Endothelial cell of umbilical vein (primary cell): ENCODE measurements at regions not wholly inside any gene's neighbourhood (a gene's known extent, or its start where the extent isn't known, plus 50 kb on each side); places are given as distances from the start of the nearest gene placed in this dataset.

ENCODE experiments used
- BruUV-seq: library from RNA; stranded (reverse); fragments of 400-500 nt; replicated peaks from 2 replicates; lab custom pipeline; 2021; lab: Mats Ljungman, UMichigan
- CTCF ChIA-PET: fragments of 300-600, 350-600 bp; sonication (Branson Sonifier 250); formaldehyde crosslinking; loops from one replicate; lab custom pipeline; 2021; ENCODE audit warnings: antibody characterized with exemption, inconsistent platforms; lab: Charles Lee
- POLR2A ChIA-PET: fragments of 300-600, 350-600 bp; sonication (Branson Sonifier 250); formaldehyde crosslinking; loops from one replicate; lab custom pipeline; 2021; ENCODE audit warnings: antibody characterized with exemption, inconsistent platforms; lab: Charles Lee
- DNase-seq: peaks from one replicate; pipeline ENCODE4 v3.0.0-alpha.2; 2011; ENCODE audit warnings: low read depth, low spot score
- FAIRE-seq: peaks from 2 replicates; lab custom pipeline; 2011; peaks lifted over from hg19 to GRCh38; lab: Jason Lieb, UNC
- H2AFZ ChIP-seq: 2 replicates; pipeline ENCODE4 v1.6.0; 2012; ENCODE audit warnings: low read depth, low read length, control low read depth, inconsistent platforms
- H3K27ac ChIP-seq: 2 replicates; pipeline ENCODE4 v1.5.1; 2011; ENCODE audit warnings: low read depth, mild to moderate bottlenecking, control low read depth, low read length, moderate library complexity; ENCODE audit not compliant: insufficient read depth
- H3K27me3 ChIP-seq, 2 experiments: 2 replicates each; pipeline versions ENCODE4 v1.6.0 to v1.6.1; 2011; ENCODE audit warnings: low read length in 2 of 2, mixed read lengths in 1 of 2; ENCODE audit not compliant: control insufficient read depth in 2 of 2, insufficient read depth in 2 of 2
- H3K36me3 ChIP-seq, 2 experiments: 2 replicates in 1 of 2; 3 replicates in 1 of 2; pipeline ENCODE4 v1.5.1; 2011; ENCODE audit warnings: low read length in 2 of 2, mild to moderate bottlenecking in 1 of 2, moderate library complexity in 1 of 2; ENCODE audit not compliant: control insufficient read depth in 2 of 2, insufficient read depth in 2 of 2; ENCODE audit errors: extremely low read depth in 1 of 2
- H3K4me1 ChIP-seq: 3 replicates; pipeline ENCODE4 v1.5.1; 2011; ENCODE audit warnings: mild to moderate bottlenecking, low read length; ENCODE audit not compliant: control insufficient read depth, insufficient read depth; ENCODE audit errors: extremely low read depth
- H3K4me2 ChIP-seq: 2 replicates; pipeline ENCODE4 v1.6.1; 2011; ENCODE audit warnings: low read length, control low read depth, mixed read lengths; ENCODE audit not compliant: insufficient read depth
- H3K4me3 ChIP-seq, 3 experiments: fragments of 200-600 bp in 1 of 3; sonication (generic), shearing (Covaris generic) in 1 of 3; replicated peaks in 1 of 3; 2 replicates each; pipeline ENCODE4 v1.5.1; 2011 to 2016; ENCODE audit warnings: control low read depth in 3 of 3, low read length in 3 of 3, mild to moderate bottlenecking in 2 of 3, inconsistent platforms in 1 of 3, low read depth in 1 of 3, moderate library complexity in 1 of 3; ENCODE audit not compliant: insufficient read depth in 1 of 3
- H3K79me2 ChIP-seq: 2 replicates; pipeline ENCODE4 v1.6.0; 2012; ENCODE audit warnings: low read length, inconsistent platforms; ENCODE audit not compliant: control insufficient read depth, insufficient read depth
- H3K9ac ChIP-seq: replicated peaks from 2 replicates; pipeline ENCODE3; 2011; ENCODE audit warnings: low read length, control low read depth; ENCODE audit not compliant: insufficient read depth; ENCODE audit errors: extremely low read depth
- H3K9me1 ChIP-seq: replicated peaks from 3 replicates; pipeline ENCODE4 v1.6.0; 2011; ENCODE audit warnings: mild to moderate bottlenecking, low read length; ENCODE audit not compliant: control insufficient read depth, insufficient read depth; ENCODE audit errors: extremely low read depth
- H3K9me3 ChIP-seq: replicated peaks from 2 replicates; pipeline ENCODE4 v1.5.1; 2012; ENCODE audit warnings: low read length, inconsistent platforms; ENCODE audit not compliant: control insufficient read depth, insufficient read depth
- H4K20me1 ChIP-seq: replicated peaks from 2 replicates; pipeline ENCODE3; 2011; ENCODE audit warnings: mild to moderate bottlenecking, low read length; ENCODE audit not compliant: control insufficient read depth, insufficient read depth; ENCODE audit errors: extremely low read depth
- FOS ChIP-seq: IDR thresholded peaks from 2 replicates; pipeline ENCODE4 v1.6.1; 2011; ENCODE audit warnings: mild to moderate bottlenecking, low read length, moderate library complexity, borderline replicate concordance; ENCODE audit not compliant: insufficient read depth
- JUN ChIP-seq: IDR thresholded peaks from 2 replicates; pipeline ENCODE4 v1.6.1; 2011; ENCODE audit warnings: borderline replicate concordance, low read depth; ENCODE audit not compliant: insufficient read length, insufficient read depth
- MYC ChIP-seq: IDR thresholded peaks from one replicate; pipeline ENCODE4 v1.6.1; 2011; ENCODE audit warnings: mild to moderate bottlenecking, low read depth, low read length
- dilution Hi-C: fragments of 300-500 bp; cut with MboI; formaldehyde crosslinking; loops from one replicate; pipeline ENCODE4 v1.15.0; 2019; ENCODE audit warnings: low sequenced_read_pairs; ENCODE audit not compliant: extremely low pct_ligation_motif_present
- intact Hi-C: fragments of 100-400 bp; cut with micrococcal nuclease; formaldehyde crosslinking; loops from one replicate; pipeline ENCODE4 v1.10.0; 2022
- TF ChIP-seq, protein P1 (sequence below), 2 donors: IDR thresholded peaks; 1 replicate in 1 of 2; 2 replicates in 1 of 2; pipeline ENCODE4 v1.5.1; 2011; ENCODE audit warnings: low read length in 2 of 2, mild to moderate bottlenecking in 2 of 2, moderate library complexity in 2 of 2, control low read depth in 1 of 2, inconsistent platforms in 1 of 2, low read depth in 1 of 2; ENCODE audit not compliant: insufficient read depth in 1 of 2; ENCODE audit errors: extremely low read depth in 1 of 2

DNA sequence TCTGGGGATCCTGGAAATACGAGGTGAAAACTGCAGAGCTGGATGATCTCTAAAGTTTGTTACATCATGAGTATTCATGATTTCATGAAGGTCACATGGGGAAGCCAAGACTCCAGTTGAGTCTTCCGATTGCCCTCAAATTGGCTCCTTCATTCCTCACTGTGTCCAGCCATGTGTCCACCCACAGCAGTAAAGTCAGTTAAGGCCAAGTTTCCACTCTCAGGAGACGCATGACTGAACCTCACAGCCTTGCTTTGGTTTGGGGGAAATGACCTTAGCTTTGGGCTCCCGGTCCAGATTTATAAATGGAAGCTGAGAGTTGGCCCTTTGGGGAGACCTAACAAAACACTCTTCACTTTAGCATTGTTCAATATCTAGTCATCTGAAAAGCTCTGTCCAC is 289.7 kb upstream of the MCTP2 start:
- no peak overlapping the region for H3K4me2 ChIP-seq
- FAIRE-seq = no peak
- peaks cover 5% of the 10 kb centered on the region for H3K9me3 ChIP-seq
- DNase-seq = no peak
- no TSS peak for BruUV-seq
- POLR2A ChIA-PET = no interaction called here
- intact Hi-C loops = no loop called here
- no peaks in the 10 kb centered on the region for H3K36me3 ChIP-seq
- H3K79me2 ChIP-seq = no peaks in the 10 kb centered on the region
- CTCF ChIA-PET = no interaction called here
- TF ChIP-seq, protein P1, sequence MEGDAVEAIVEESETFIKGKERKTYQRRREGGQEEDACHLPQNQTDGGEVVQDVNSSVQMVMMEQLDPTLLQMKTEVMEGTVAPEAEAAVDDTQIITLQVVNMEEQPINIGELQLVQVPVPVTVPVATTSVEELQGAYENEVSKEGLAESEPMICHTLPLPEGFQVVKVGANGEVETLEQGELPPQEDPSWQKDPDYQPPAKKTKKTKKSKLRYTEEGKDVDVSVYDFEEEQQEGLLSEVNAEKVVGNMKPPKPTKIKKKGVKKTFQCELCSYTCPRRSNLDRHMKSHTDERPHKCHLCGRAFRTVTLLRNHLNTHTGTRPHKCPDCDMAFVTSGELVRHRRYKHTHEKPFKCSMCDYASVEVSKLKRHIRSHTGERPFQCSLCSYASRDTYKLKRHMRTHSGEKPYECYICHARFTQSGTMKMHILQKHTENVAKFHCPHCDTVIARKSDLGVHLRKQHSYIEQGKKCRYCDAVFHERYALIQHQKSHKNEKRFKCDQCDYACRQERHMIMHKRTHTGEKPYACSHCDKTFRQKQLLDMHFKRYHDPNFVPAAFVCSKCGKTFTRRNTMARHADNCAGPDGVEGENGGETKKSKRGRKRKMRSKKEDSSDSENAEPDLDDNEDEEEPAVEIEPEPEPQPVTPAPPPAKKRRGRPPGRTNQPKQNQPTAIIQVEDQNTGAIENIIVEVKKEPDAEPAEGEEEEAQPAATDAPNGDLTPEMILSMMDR (IDR thresholded peaks at IDR 0.05; ENCODE audit: extremely low read depth in 1 of 2, insufficient read depth in 1 of 2, low read depth in 1 of 2, low read length in 2 of 2) = no peak
- TF ChIP-seq FOS (no peak), JUN (no peak)
- dilution Hi-C loops = no loop called here
- H3K4me3 ChIP-seq = no peak overlapping the region
- no peak overlapping the region for H3K9ac ChIP-seq
- H3K4me1 ChIP-seq = no peaks in the 10 kb centered on the region
- no peaks in the 10 kb centered on the region for H4K20me1 ChIP-seq
- H3K9me1 ChIP-seq = no peaks in the 10 kb centered on the region
- no peak overlapping the region for H2AFZ ChIP-seq
- no peaks in the 10 kb centered on the region for H3K27me3 ChIP-seq
- no peak overlapping the region for H3K27ac ChIP-seq

DNA sequence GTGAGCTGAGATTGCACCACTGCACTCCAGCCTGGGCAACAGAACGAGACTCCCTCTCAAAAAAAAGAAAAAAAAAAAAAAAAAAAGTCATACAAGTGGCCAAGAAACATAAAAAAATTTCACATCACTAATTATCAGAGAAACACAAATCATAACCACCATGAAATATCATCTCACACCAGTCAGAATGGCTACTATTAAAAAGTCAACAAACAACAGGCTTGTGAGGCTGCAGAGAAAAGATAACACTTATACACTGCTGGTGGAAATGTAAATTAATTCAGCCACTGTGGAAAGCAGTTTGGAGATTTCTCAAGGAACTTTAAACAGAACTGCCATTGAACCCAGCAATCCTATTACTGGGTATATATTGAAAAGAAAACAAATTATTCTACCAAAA is 291.1 kb upstream of the MCTP2 start:
- dilution Hi-C loops (no loop called here), intact Hi-C loops (no loop called here)
- Histone ChIP-seq H3K4me2 (no peak overlapping the region), H3K79me2 (no peaks in the 10 kb centered on the region), H3K9me1 (no peaks in the 10 kb centered on the region), H3K9me3 (peaks cover 5% of the 10 kb centered on the region), H3K27ac (no peak overlapping the region), H3K4me1 (no peaks in the 10 kb centered on the region), H3K27me3 (no peaks in the 10 kb centered on the region), H3K9ac (no peak overlapping the region), H3K36me3 (no peaks in the 10 kb centered on the region), H2AFZ (no peak overlapping the region), H3K4me3 (no peak overlapping the region), H4K20me1 (no peaks in the 10 kb centered on the region)
- no TSS peak for BruUV-seq
- ChIA-PET POLR2A (no interaction called here), CTCF (no interaction called here)
- TF ChIP-seq MYC = no peak
- FAIRE-seq = no peak
- no peak for DNase-seq
